Right lobe of liver (tissue), 6 donors: ENCODE measurements at regions not wholly inside any gene's neighbourhood (a gene's known extent, or its start where the extent isn't known, plus 50 kb on each side); places are given as distances from the start of the nearest gene placed in this dataset.

Source experiments
- ATAC-seq, 4 donors: fragments of 200-7000 bp; cut with Tn5 transposase; one replicate each; pipeline ENCODE4 v1.9.1; 2020; ENCODE audit warnings: mild to moderate bottlenecking in 4 of 4, moderate library complexity in 4 of 4
- DNase-seq, 3 donors: peaks; one replicate each; pipeline ENCODE4 v3.0.0-alpha.2; 2020
- H3K27ac ChIP-seq, 3 donors: fragments of 200-600 bp; one replicate each; pipeline ENCODE4 v1.8.0; 2022
- H3K27me3 ChIP-seq, 2 donors: fragments of 200-600 bp; one replicate each; pipeline ENCODE4 v1.8.0; 2022
- H3K36me3 ChIP-seq, 4 donors: fragments of 200-600 bp; sonication (generic) in 1 of 4; one replicate each; pipeline versions ENCODE4 v1.5.1 to v1.8.0; 2017 to 2022; ENCODE audit warnings: control low read depth in 1 of 4
- H3K4me1 ChIP-seq, 4 donors: fragments of 200-600 bp; sonication (generic) in 1 of 4; one replicate each; pipeline versions ENCODE4 v1.5.1 to v1.8.0; 2017 to 2022; ENCODE audit warnings: control low read depth in 1 of 4
- H3K4me3 ChIP-seq, 3 donors: fragments of 200-600 bp; one replicate each; pipeline ENCODE4 v1.8.0; 2022
- H3K9me3 ChIP-seq, 4 donors: fragments of 200-600 bp; sonication (generic) in 1 of 4; one replicate each; pipeline versions ENCODE4 v1.5.1 to v1.8.0; 2017 to 2022; ENCODE audit warnings: control low read depth in 1 of 4
- CTCF ChIP-seq, 4 donors: fragments of 200-600 bp in 3 of 4; fragments of 450-650 bp in 1 of 4; IDR thresholded peaks; one replicate each; pipeline versions ENCODE4 v1.5.1 to v1.8.0; 2016 to 2022; ENCODE audit warnings: antibody characterized with exemption in 4 of 4, mild to moderate bottlenecking in 2 of 4
- POLR2A ChIP-seq: fragments of 450-650 bp; IDR thresholded peaks from one replicate; pipeline ENCODE4 v1.6.1; 2017; ENCODE audit warnings: antibody characterized with exemption, mild to moderate bottlenecking
- WGBS: methylation state at CpG from one replicate; pipeline ENCODE4 v1.1.6; 2018; ENCODE audit warnings: low coverage, low lambda C conversion rate; ENCODE audit not compliant: insufficient coverage; ENCODE audit errors: missing lambda C conversion rate; 5-methylcytosine and 5-hydroxymethylcytosine counted together
- intact Hi-C, 2 donors: fragments of 100-400 bp; cut with DNase I; formaldehyde crosslinking; loops; one replicate each; pipeline versions ENCODE4 v1.11.2 to v1.14.1; 2022
- donor health status: DM: no; HTN: yes; CAD: no.
- donor health status: DM: no; HTN: no; CAD: no.
- donor health status: DM: no; HTN: no; CAD: no.
- donor health status: DM: no; HTN: yes; CAD: no.
- donor health status: DM: no; HTN: yes; CAD: no.

DNA sequence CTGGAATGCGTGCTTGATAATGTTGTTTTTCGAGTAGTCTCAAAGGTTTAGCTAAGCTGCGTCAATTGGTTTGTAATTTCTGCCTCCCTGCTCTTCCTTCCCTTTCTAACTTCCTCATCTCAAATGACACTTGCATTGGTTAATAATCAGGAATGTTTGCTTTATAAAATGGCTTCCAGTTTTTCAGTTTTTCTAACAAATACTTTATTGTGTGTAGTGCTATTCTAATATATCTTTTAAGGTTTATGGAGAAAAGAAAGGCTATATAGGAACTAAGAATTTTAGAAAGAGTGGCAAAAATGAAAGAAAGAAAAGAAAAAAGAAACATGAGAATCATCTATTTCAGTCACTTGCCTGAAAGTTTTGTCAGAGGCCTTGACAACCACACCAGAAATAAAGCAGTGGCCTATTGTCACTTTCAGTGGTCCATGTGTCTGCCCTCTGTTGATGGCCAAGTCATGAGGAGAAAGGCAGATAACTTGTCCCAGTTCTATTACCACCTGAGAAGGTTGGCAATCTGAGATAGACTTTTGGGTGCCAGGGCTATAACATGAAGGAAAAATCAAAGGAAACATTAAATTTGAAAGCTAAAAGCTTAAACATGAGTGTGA, 221.9 kb upstream of the KITLG start:
- ATAC-seq (no peak), DNase-seq (no peak)
- Histone ChIP-seq H3K27ac (no peak overlapping the region), H3K4me1 (no peaks in the 10 kb centered on the region), H3K4me3 (no peak overlapping the region), H3K36me3 (no peaks in the 10 kb centered on the region), H3K9me3 (no peaks in the 10 kb centered on the region), H3K27me3 (no peaks in the 10 kb centered on the region)
- 56% methylated on average over 3 of the region's 3 CpGs for WGBS
- TF ChIP-seq POLR2A: no peak
- intact Hi-C loops: no loop called here

GRCh38 chr12:88801227-88802095, 221.2 kb upstream of the KITLG start:
- Histone ChIP-seq H3K27ac (no peak overlapping the region), H3K4me3 (no peak overlapping the region), H3K4me1 (no peaks in the 10 kb centered on the region), H3K36me3 (no peaks in the 10 kb centered on the region), H3K9me3 (no peaks in the 10 kb centered on the region), H3K27me3 (no peaks in the 10 kb centered on the region)
- no peak for TF ChIP-seq CTCF (IDR thresholded peaks at IDR 0.05)
- DNase-seq (no peak), ATAC-seq (no peak)
- 23% methylated on average over 1 of the region's 1 CpG for WGBS
- intact Hi-C loops: no loop called here

- ATAC-seq (no peak), DNase-seq (no peak)
- TF ChIP-seq POLR2A (no peak), CTCF (IDR thresholded peaks at IDR 0.05) (no peak)
- Histone ChIP-seq H3K4me1 (no peaks in the 10 kb centered on the region), H3K27ac (no peak overlapping the region), H3K9me3 (no peaks in the 10 kb centered on the region), H3K4me3 (no peak overlapping the region), H3K36me3 (no peaks in the 10 kb centered on the region), H3K27me3 (no peaks in the 10 kb centered on the region)
- intact Hi-C loops: no loop called here
Observed at GRCh38 chr12:88793096-88793495, 212.8 kb upstream of the KITLG start.

DNA sequence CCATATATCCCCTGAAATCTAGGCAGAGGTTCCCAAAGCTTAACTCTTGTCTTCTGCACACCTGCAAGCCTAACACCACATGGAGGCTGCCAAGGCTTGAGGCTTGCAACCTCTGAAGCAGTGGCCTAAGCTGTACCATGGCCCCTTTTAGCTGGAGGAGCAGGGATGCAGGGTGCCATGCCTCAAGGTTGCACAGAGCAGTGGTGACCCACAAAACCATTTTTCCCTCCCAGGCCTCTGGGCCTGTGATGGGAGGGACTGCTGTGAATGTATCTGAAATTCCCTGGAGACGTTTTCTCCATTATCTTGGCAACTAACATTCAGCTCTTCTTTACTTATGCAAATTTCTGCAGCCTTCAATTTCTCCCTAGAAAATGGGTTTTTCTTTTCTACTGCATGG, 210.0 kb upstream of the KITLG start:
- WGBS: 33% methylated on average over 1 of the region's 1 CpG
- H3K36me3 ChIP-seq: no peaks in the 10 kb centered on the region
- no peak for ATAC-seq
- H3K27me3 ChIP-seq: no peaks in the 10 kb centered on the region
- H3K4me1 ChIP-seq: no peaks in the 10 kb centered on the region
- no peak for DNase-seq
- intact Hi-C loops: no loop called here
- no peak overlapping the region for H3K27ac ChIP-seq
- no peaks in the 10 kb centered on the region for H3K9me3 ChIP-seq
- H3K4me3 ChIP-seq: no peak overlapping the region
- no peak for TF ChIP-seq CTCF (IDR thresholded peaks at IDR 0.05)
- TF ChIP-seq POLR2A: no peak

DNA sequence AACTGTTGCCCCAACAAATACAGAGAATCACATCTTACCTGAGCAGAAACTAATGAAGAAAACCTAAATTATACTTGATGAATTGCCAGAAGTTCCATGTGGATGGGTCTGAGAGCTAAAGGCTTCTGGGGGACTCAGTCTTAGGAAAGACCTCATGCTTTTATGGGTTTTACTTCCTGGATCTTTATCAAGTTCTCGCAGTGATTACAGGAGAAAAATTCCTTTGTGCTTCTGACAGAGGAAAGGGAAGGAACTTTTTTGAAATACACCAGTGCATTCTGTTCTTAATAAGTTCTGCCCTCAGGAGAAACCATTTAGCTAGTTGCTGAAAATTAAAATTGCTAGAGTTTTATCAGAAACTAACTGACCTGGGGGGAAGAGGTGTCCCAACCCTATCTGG, 203.9 kb upstream of the KITLG start:
- ATAC-seq: no peak

More for the DNA sequence above, 203.9 kb upstream of the KITLG start:
- Histone ChIP-seq H3K4me1 (no peaks in the 10 kb centered on the region), H3K27ac (no peak overlapping the region), H3K36me3 (no peaks in the 10 kb centered on the region), H3K4me3 (no peak overlapping the region), H3K9me3 (no peaks in the 10 kb centered on the region), H3K27me3 (no peaks in the 10 kb centered on the region)
- 69% methylated on average over 1 of the region's 1 CpG for WGBS
- TF ChIP-seq CTCF (IDR thresholded peaks at IDR 0.05) (no peak), POLR2A (no peak)
- DNase-seq: no peak
- intact Hi-C loops: no loop called here
